ENCODE measurements at regions not wholly inside any gene's neighbourhood (a gene's known extent, or its start where the extent isn't known, plus 50 kb on each side); places are given as distances from the start of the nearest gene placed in this dataset.

DNA sequence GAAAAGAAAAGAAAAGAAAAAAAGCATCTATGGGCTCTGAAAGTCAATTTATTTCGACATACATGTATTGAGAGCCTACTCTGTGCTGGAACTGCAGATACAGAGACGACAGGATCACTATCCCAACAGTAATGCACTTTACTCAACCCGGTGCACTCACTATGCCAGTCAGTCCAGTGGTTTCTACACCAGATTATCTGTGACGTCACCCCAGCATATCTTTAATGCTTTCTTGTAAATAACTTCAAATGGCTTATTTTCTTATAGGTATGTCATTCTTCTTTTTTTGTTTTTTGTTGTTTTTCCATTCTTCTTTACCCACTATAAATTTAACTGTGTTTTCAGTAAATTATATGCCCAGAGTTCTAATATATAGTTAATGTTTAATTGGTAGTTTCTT is 800.0 kb upstream of the FANCL start:
- ChIA-PET CTCF (interaction anchor here (2.3 kb wide), 1 partner anchor 16 kb away, joined by 5 read pairs; no protein-coding TSS in a partner anchor), POLR2A (no interaction called here)
- H3K9me3 ChIP-seq (ENCODE audit: control extremely low read depth in 1 of 3, control insufficient read depth in 2 of 3, insufficient read depth in 1 of 3, low read length in 2 of 3) = peaks cover 0 to 2% (median 0%) of the 10 kb centered on the region in 3 donors
- no peak overlapping the region for H2AFZ ChIP-seq (ENCODE audit: insufficient read depth, low read depth, low read length, poor library complexity, severe bottlenecking)
- Mint-ChIP-seq H3K27ac (no peak overlapping the region), H3K27me3 (peaks cover 3% of the 10 kb centered on the region), H3K4me1 (no peaks in the 10 kb centered on the region), H3K4me3 (no peak overlapping the region), H3K9me3 (ENCODE audit: insufficient read depth) (peaks cover 5% of the 10 kb centered on the region)
- H4K20me1 ChIP-seq (ENCODE audit: control insufficient read depth, insufficient read depth, low read length, poor library complexity, severe bottlenecking) = no peaks in the 10 kb centered on the region
- no peaks in the 10 kb centered on the region for H3K36me3 ChIP-seq (replicated peaks in 1 of 2; ENCODE audit: control extremely low read depth in 1 of 2, control insufficient read depth in 1 of 2, extremely low read depth in 1 of 2, insufficient read depth in 2 of 2, low read length in 1 of 2)
- intact Hi-C loops (cut with micrococcal nuclease) = no loop called here
- no peaks in the 10 kb centered on the region for H3K4me1 ChIP-seq (ENCODE audit: control insufficient read depth in 2 of 2, insufficient read depth in 2 of 2, low read length in 2 of 2)
- H3K4me2 ChIP-seq (replicated peaks; ENCODE audit: low read depth, low read length, poor library complexity, severe bottlenecking) = no peak overlapping the region
- 83% methylated on average over 1 of the region's 4 CpGs for WGBS (ENCODE audit: insufficient coverage)
- H3K27ac ChIP-seq (ENCODE audit: low read length in 2 of 2) = no peak overlapping the region
- no peaks in the 10 kb centered on the region for H3K27me3 ChIP-seq (replicated peaks in 1 of 4; ENCODE audit: control extremely low read depth in 1 of 4, control insufficient read depth in 3 of 4, insufficient read depth in 4 of 4, low read length in 3 of 4)
- H3K9ac ChIP-seq (ENCODE audit: low read length) = no peak overlapping the region
- no peaks in the 10 kb centered on the region for H3K79me2 ChIP-seq (ENCODE audit: control insufficient read depth, insufficient read depth, low read length)
- ATAC-seq (ENCODE audit: low read depth) = no peak
- DNase-seq = no peak
- TF ChIP-seq EZH2 (IDR thresholded peaks at IDR 0.05; ENCODE audit: borderline replicate concordance, insufficient read depth, low read depth, low read length, poor library complexity, severe bottlenecking) = no peak
- TF ChIP-seq, protein P1, sequence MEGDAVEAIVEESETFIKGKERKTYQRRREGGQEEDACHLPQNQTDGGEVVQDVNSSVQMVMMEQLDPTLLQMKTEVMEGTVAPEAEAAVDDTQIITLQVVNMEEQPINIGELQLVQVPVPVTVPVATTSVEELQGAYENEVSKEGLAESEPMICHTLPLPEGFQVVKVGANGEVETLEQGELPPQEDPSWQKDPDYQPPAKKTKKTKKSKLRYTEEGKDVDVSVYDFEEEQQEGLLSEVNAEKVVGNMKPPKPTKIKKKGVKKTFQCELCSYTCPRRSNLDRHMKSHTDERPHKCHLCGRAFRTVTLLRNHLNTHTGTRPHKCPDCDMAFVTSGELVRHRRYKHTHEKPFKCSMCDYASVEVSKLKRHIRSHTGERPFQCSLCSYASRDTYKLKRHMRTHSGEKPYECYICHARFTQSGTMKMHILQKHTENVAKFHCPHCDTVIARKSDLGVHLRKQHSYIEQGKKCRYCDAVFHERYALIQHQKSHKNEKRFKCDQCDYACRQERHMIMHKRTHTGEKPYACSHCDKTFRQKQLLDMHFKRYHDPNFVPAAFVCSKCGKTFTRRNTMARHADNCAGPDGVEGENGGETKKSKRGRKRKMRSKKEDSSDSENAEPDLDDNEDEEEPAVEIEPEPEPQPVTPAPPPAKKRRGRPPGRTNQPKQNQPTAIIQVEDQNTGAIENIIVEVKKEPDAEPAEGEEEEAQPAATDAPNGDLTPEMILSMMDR (IDR thresholded peaks at IDR 0.05) = no peak
- H3K4me3 ChIP-seq (ENCODE audit: control extremely low read depth in 1 of 5, extremely low read depth in 1 of 5, insufficient read depth in 1 of 5, low read depth in 2 of 5, low read length in 4 of 5) = no peak overlapping the region

DNA sequence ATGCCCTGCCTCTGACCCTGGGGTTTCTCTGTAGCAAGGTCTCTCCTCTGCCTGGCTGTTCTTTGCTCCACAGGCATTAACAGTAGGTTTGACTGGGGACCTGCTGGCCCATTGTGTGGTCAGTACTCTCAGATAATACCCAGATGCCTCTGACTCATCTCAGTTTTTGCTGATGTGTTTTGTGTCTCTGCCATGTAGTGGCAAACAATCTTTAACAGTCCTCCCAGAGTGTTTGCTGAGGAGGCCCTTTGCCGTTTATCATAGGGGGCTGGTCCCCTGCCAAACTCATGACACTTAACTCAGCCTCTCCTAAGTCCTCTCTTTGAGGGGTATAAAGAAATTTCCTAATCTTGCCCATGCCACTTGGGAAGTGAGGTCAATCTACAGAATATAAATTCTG is 793.7 kb upstream of the FANCL start:
- Histone ChIP-seq H3K4me3 (ENCODE audit: control extremely low read depth in 1 of 5, extremely low read depth in 1 of 5, insufficient read depth in 1 of 5, low read depth in 2 of 5, low read length in 4 of 5) (no peak overlapping the region), H3K4me1 (ENCODE audit: control insufficient read depth in 2 of 2, insufficient read depth in 2 of 2, low read length in 2 of 2) (no peaks in the 10 kb centered on the region), H3K27ac (ENCODE audit: low read length in 2 of 2) (no peak overlapping the region), H3K4me2 (replicated peaks; ENCODE audit: low read depth, low read length, poor library complexity, severe bottlenecking) (no peak overlapping the region), H3K9ac (ENCODE audit: low read length) (no peak overlapping the region), H3K79me2 (ENCODE audit: control insufficient read depth, insufficient read depth, low read length) (no peaks in the 10 kb centered on the region), H3K36me3 (replicated peaks in 1 of 2; ENCODE audit: control extremely low read depth in 1 of 2, control insufficient read depth in 1 of 2, extremely low read depth in 1 of 2, insufficient read depth in 2 of 2, low read length in 1 of 2) (no peaks in the 10 kb centered on the region), H4K20me1 (ENCODE audit: control insufficient read depth, insufficient read depth, low read length, poor library complexity, severe bottlenecking) (no peaks in the 10 kb centered on the region), H3K9me3 (ENCODE audit: control extremely low read depth in 1 of 3, control insufficient read depth in 2 of 3, insufficient read depth in 1 of 3, low read length in 2 of 3) (peaks cover 0 to 2% (median 0%) of the 10 kb centered on the region in 3 donors), H2AFZ (ENCODE audit: insufficient read depth, low read depth, low read length, poor library complexity, severe bottlenecking) (no peak overlapping the region), H3K27me3 (replicated peaks in 1 of 4; ENCODE audit: control extremely low read depth in 1 of 4, control insufficient read depth in 3 of 4, insufficient read depth in 4 of 4, low read length in 3 of 4) (no peaks in the 10 kb centered on the region)
- ATAC-seq (ENCODE audit: low read depth) (no peak), DNase-seq (no peak)
- Mint-ChIP-seq H3K27me3 (peaks cover 27% of the 10 kb centered on the region), H3K4me1 (no peaks in the 10 kb centered on the region), H3K27ac (no peak overlapping the region), H3K9me3 (ENCODE audit: insufficient read depth) (peaks cover 5% of the 10 kb centered on the region), H3K4me3 (no peak overlapping the region)
- ChIA-PET CTCF (interaction anchor here (1.0 kb wide), 1 partner anchor 9 kb away, joined by 3 read pairs; no protein-coding TSS in a partner anchor), POLR2A (no interaction called here)
- TF ChIP-seq EZH2 (IDR thresholded peaks at IDR 0.05; ENCODE audit: borderline replicate concordance, insufficient read depth, low read depth, low read length, poor library complexity, severe bottlenecking) = no peak
- 20% methylated on average over 1 of the region's 1 CpG for WGBS (ENCODE audit: insufficient coverage)
- intact Hi-C loops (cut with micrococcal nuclease) = loop anchor here (5.0 kb wide), 1 partner anchor 267 kb away; no protein-coding TSS in a partner anchor
